GM18907 (cell line): ENCODE measurements at regions not wholly inside any gene's neighbourhood (a gene's known extent, or its start where the extent isn't known, plus 50 kb on each side); places are given as distances from the start of the nearest gene placed in this dataset.
A peak's percentile ranks its signal among the peaks of the same experiment; 100 is the strongest.
"Not testable (repeated sequence)": the region's sequence is repeated elsewhere in the genome, so short reads cannot be mapped to it uniquely, and the experiment has no call there.

Experiments used
- ATAC-seq: cut with Tn5 transposase; IDR thresholded peaks from one replicate; pipeline ENCODE4 v1.9.1; 2021; ENCODE audit warnings: mild to moderate bottlenecking, moderate library complexity; ENCODE audit not compliant: unreplicated experiment

- ATAC-seq = no peak
Measured at GRCh38 chr12:11978726-11979384, 91.9 kb upstream of the BCL2L14 start.

- no peak for ATAC-seq
Measured at GRCh38 chr12:11980115-11980514, 90.6 kb upstream of the BCL2L14 start.

- ATAC-seq = peak; percentile 88
Measured at GRCh38 chr12:11981121-11981733, 89.5 kb upstream of the BCL2L14 start.

DNA sequence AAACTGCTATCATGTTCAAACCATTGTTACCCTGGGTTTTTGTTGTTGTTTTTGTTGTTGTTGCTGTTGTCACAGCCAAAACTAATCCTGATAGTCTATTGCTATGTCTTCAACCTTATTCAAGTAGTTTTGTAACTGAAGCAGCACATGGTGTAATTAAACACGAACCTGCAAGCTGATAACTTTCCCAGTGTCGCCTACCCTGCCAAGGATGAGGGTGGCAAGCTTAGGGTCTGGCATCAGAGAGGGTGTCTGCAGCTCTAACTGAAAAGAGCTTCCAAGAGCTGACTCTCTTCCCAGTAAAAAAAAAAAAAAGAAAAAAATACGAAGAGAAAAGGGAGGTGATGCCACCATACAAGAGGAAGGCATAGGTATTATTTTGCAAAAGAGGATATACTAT lies 86.3 kb upstream of the BCL2L14 start:
- no peak for ATAC-seq

DNA sequence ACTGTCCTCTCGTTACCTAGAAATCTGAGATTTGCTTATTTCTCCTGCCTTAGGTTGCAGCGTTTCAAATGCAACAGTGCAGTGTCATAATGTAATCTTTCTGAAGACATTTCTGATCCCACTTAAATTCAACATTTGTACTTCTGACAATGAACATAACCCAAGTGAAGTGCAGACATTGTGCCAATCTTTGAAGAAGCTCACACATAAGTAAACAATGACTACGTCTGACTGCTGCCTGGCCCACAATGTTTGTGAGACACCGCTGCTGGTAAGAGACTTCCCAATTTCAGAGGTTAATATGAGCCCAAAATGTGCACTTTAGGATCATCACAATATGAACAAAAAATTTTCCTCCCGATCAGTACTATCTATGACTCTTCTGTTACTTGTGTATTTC lies 84.6 kb upstream of the BCL2L14 start:
- no peak for ATAC-seq

DNA sequence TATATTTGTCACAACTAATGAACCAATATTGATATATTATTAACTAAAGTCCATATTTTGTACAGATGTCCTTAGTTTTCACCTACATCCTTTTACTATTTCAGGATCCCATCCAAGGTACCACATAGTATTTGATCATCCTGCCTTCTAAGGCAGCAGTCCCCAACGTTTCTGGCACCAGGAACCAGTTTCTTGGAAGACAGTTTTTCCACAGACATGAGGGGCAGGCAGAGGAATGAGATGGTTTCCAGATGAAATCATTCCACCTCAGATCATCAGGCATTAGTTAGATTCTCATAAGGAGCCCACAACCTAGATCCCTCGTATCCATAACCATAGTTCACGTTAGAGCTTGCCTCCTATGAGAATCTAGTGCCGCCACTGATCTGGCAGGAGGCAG lies 82.8 kb upstream of the BCL2L14 start:
- ATAC-seq = no peak

DNA sequence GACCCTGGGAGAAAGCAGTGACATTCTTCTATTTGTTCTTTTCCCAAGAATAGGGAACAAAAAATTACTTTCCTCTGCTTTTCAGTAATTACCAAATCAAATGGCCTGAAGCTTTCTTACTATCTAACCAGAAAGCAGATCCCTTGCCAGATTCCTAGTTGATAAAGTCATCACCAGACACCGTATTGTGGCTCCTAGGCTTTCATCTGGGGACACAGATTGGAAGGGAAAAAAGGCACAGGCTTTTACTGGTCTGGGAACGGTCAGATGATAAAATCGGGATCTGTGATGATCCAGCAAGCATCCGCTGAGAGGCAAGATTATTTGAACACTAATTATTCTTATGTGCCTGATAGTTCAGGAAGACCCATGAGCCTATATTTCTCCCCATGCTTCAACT lies 79.1 kb upstream of the BCL2L14 start:
- no peak for ATAC-seq

- ATAC-seq = no peak
Measured at GRCh38 chr12:11992515-11992914, 78.2 kb upstream of the BCL2L14 start.

DNA sequence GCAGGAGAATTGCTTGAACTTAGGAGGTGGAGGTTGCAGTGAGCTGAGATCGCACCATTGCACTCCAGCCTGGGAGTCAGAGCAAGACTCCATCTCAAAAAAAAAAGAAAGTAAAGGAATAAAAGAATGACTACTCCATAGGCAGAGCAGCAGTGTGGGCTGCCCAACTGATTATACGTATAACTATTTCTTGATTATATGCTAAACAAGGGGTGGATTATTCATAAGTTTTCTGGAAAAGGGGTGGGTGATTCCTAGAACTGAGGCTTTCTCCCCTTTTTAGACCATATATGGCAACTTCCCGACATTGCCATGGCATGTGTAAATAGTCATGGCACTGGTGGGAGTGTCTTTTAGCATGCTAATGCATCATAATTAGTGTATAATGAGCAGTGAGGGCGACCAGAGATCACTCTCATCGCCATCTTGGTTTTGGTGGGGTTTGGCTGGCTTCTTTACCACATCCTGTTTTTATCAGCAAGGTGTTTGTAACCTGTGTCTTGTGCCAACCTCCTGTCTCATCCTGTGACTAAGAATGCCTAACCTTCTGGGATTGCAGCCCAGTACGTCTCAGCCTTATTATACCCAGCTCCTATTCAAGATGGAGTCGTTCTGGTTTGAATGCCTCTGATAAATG lies 72.3 kb upstream of the BCL2L14 start:
- not testable (repeated sequence) for ATAC-seq

DNA sequence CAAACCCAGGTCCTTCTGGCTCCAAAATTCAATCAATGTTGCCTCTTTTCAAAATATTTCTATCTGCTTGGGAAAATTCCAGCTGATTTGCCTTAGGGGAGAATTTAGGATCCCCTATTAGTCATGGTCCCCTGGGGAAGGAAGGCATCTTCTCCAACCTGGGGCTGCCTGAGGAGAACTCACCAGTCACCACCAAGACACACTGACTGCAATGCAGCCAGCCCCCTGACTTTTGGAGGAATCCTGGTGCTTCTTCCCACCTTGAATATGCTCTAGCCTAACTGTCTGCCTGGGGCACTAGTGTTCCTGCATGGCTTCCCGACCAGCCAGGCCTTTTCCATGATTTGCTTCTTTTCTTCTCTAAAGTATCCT lies 71.8 kb upstream of the BCL2L14 start:
- ATAC-seq = no peak

DNA sequence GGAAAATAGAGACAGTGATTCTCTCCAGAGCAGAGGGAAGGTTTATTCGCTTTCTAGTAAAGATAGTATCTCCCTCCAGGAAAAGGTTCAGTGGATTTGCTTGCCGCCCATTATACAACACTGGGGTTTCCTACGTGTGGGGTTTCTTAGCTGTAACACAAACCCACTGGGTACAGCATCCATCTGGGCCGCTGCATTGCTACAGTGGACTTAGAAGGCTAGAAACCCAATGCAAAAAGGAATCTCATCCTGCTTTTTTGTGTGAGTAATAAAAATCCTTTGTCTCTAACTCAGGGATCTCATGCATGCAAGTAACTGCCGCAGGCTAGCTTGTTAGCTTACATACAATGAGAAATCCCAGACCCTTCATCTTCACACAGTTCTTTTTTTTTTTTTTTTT lies 67.1 kb upstream of the BCL2L14 start:
- ATAC-seq = no peak

- no peak for ATAC-seq
Measured at GRCh38 chr12:12004524-12004923, 66.2 kb upstream of the BCL2L14 start.

GRCh38 chr12:12007001-12007712 lies 63.6 kb upstream of the BCL2L14 start:
- no peak for ATAC-seq

DNA sequence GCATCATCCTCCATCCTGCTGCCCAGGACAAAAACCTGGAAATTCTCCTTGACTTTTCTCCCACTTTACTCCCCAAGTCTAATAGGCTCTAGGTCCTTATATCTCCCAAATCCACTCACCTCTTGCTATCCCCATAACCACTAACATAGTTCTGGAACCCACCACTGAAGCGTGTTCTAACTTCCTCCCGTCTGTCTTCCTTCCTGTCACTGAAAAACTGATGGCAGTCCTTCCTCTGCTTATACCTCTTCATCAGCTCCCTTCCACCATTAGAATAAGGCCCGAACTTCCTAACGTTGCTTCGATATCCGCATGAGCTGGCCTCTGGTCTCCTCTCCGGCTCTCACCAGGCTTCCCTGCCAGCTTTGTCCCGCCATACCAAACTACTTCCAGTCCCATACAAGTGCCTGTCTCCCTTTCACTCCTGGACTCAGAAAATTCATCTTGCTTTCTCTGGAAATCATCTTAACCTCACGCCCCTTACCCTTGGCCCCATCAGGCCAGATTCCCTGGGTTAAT lies 63.0 kb upstream of the BCL2L14 start:
- no peak for ATAC-seq

DNA sequence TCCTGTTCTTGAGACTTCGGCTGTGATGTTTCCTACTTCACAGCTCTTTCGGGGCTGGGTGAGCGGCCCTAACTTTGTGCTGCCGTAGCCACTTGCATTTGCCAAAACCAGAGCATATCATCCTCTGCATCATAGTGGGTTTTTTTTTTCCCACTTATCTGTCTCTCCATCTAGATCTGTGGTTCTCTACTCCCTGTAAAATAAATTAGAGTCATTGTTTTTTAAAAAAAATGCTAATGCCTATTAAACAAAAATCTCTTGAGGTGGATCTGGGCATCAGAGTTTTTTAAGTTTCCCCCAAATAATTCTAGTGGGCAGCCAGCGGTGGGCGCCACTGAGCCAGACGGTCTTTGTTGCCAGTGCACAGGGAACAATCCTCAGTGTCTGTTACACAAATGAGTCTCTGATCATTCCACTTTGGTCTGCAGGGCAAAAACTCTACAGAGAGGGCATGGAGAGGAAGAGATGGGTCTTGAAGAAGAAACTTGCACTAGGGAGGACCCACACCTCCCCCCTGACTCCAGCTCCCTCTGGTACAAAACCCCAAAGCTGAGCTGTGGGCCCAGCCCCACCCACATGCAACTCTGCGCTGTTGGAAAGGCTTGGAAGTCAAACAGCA lies 62.4 kb upstream of the BCL2L14 start:
- no peak for ATAC-seq

DNA sequence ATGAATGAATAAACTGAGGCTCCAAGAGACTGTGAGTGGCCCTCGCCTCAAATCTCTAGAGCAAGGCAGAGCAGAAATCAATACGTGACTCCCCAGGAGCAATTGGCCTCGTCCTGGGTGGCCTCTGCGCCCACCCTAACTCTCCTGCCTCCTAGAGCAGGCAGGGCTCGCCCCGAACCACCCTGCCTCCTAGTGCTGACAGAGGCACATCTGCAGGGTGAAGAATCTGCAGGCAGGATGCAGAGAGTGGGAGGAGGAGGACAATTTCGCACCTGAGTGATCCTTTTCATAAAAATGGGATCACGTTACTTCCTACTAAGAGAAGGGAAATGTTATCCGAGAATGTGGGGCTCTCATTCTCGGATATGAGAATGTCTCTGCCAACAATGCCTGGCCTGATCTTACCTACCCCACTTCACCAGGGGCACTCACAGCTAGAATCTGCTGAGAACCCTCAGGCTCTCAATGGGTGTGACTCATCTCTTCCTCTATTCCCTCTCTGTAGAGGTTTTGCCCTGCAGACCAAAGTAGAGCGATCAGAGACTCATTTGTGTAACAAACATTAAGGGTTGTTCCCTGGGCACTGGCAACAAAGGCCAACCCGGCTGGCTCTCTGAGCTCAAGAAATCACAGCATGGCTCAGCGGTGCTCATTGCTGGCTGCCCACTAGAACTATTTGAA lies 61.7 kb upstream of the BCL2L14 start:
- peak; percentile 54 for ATAC-seq

- not testable (repeated sequence) for ATAC-seq
Measured at GRCh38 chr12:12009749-12010276, 60.9 kb upstream of the BCL2L14 start.

DNA sequence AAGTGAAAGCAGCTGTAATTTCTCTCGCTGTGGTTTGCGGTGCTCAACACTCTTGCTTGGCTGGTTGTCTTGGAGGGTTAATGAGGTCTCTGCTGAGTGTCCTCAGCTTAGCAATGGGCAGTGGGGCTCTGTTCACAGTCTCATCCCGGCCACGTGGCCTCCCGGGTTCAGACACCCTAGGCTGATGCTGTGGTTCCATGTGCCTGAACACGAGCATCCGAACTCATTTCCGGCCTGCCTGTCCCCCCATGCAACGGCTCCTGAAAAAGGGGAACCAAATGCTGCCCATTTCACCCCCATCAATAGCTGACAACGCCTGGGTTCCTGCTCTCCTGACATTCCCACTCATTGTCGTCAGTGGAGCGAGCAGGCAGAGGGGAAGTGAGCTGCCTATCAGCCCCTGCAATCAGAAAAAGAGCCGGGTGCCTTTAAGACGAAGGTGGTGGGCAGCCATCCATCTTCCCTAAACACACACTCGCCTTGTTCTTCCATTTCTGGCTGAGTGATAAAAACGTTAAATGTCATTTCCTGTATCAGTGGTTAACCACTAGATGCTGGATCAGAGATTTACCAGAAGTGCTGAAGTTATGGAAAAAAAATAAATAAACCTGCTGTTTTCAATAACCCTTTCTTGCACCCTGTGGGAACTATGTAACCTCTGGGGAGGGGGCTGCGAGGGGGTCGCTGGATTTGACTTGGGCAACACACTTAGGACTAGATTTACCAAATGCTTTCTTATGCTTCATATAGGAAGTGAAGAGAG lies 60.3 kb upstream of the BCL2L14 start:
- ATAC-seq = peak; percentile 50

GRCh38 chr12:12011880-12012260 lies 58.9 kb upstream of the BCL2L14 start:
- peak; percentile 20 for ATAC-seq
